H1 (cell line): ENCODE measurements at regions not wholly inside any gene's neighbourhood (a gene's known extent, or its start where the extent isn't known, plus 50 kb on each side); places are given as distances from the start of the nearest gene placed in this dataset.

Source experiments
- CTCF ChIA-PET: fragments of 300-600 bp; sonication (Branson Sonifier 250); formaldehyde crosslinking; loops from one replicate; lab custom pipeline; 2021; ENCODE audit not compliant: partially characterized antibody; lab: Charles Lee
- POLR2A ChIA-PET: fragments of 300-600 bp; sonication (Branson Sonifier 250); formaldehyde crosslinking; loops from one replicate; lab custom pipeline; 2021; ENCODE audit warnings: inconsistent platforms; ENCODE audit not compliant: partially characterized antibody; lab: Charles Lee
- DNase-seq, 2 experiments: peaks; one replicate each; pipeline versions ENCODE4 v3.0.0 to v3.0.0-alpha.2; 2010 to 2022; ENCODE audit warnings: low spot score in 2 of 2, low read depth in 1 of 2, mixed read lengths in 1 of 2
- FAIRE-seq: peaks from 2 replicates; lab custom pipeline; 2011; peaks lifted over from hg19 to GRCh38; lab: Jason Lieb, UNC
- H2AFZ ChIP-seq: 2 replicates; pipeline ENCODE4 v1.8.1; 2012; ENCODE audit warnings: low read length, inconsistent platforms
- H2AK5ac ChIP-seq: 2 replicates; pipeline ENCODE4 v1.6.1; 2013; ENCODE audit warnings: low read depth, low read length
- H2BK120ac ChIP-seq: replicated peaks from 2 replicates; pipeline ENCODE3; 2013; ENCODE audit warnings: low read depth, low read length, inconsistent platforms
- H2BK12ac ChIP-seq: 2 replicates; pipeline ENCODE4 v1.6.1; 2013; ENCODE audit warnings: low read depth, low read length
- H2BK15ac ChIP-seq: 2 replicates; pipeline ENCODE4 v1.6.1; 2013; ENCODE audit warnings: low read length
- H2BK20ac ChIP-seq: 2 replicates; pipeline ENCODE4 v1.6.1; 2013; ENCODE audit warnings: low read length
- H2BK5ac ChIP-seq: 2 replicates; pipeline ENCODE4 v1.6.1; 2013; ENCODE audit warnings: low read depth, low read length
- H3K14ac ChIP-seq: 2 replicates; pipeline ENCODE4 v1.6.1; 2013; ENCODE audit warnings: inconsistent platforms; ENCODE audit not compliant: insufficient read length
- H3K18ac ChIP-seq: 2 replicates; pipeline ENCODE4 v1.6.1; 2013; ENCODE audit warnings: low read length; ENCODE audit errors: extremely low read depth
- H3K23ac ChIP-seq: 2 replicates; pipeline ENCODE4 v1.6.1; 2013; ENCODE audit warnings: inconsistent platforms; ENCODE audit not compliant: insufficient read length
- H3K23me2 ChIP-seq: 2 replicates; pipeline ENCODE4 v1.6.1; 2013; ENCODE audit warnings: low read depth, low read length
- H3K27ac ChIP-seq: 2 replicates; pipeline ENCODE4 v1.6.1; 2011; ENCODE audit warnings: low read depth, low read length, inconsistent platforms
- H3K27me3 ChIP-seq, 4 experiments: replicated peaks in 1 of 4; 1 replicate in 1 of 4; 2 replicates in 3 of 4; pipeline versions ENCODE4 v1.6.1 to v1.8.1; 2011 to 2013; ENCODE audit warnings: low read length in 3 of 4, mild to moderate bottlenecking in 3 of 4, inconsistent platforms in 2 of 4, mixed read lengths in 2 of 4, moderate library complexity in 1 of 4; ENCODE audit not compliant: control insufficient read depth in 3 of 4, insufficient read depth in 3 of 4; ENCODE audit errors: extremely low read depth in 1 of 4
- H3K36me3 ChIP-seq, 4 experiments: 2 replicates each; pipeline versions ENCODE4 v1.6.1 to v1.8.1; 2011 to 2013; ENCODE audit warnings: mild to moderate bottlenecking in 4 of 4, low read length in 3 of 4, moderate library complexity in 2 of 4, control low read depth in 1 of 4, inconsistent platforms in 1 of 4; ENCODE audit not compliant: insufficient read depth in 4 of 4, control insufficient read depth in 2 of 4
- H3K4ac ChIP-seq: replicated peaks from 2 replicates; pipeline ENCODE3; 2013; ENCODE audit warnings: low read length, low read depth, mixed read lengths, inconsistent platforms; ENCODE audit not compliant: insufficient read length
- H3K4me1 ChIP-seq, 4 experiments: replicated peaks in 1 of 4; 1 replicate in 1 of 4; 2 replicates in 3 of 4; pipeline versions ENCODE4 v1.6.1 to v1.8.1; 2011 to 2013; ENCODE audit warnings: low read length in 3 of 4, inconsistent platforms in 2 of 4, mixed read lengths in 1 of 4; ENCODE audit not compliant: insufficient read depth in 4 of 4, control insufficient read depth in 3 of 4
- H3K4me2 ChIP-seq, 2 experiments: 2 replicates each; pipeline versions ENCODE4 v1.6.1 to v1.8.1; 2011 to 2013; ENCODE audit warnings: low read depth in 2 of 2, low read length in 2 of 2, control low read depth in 1 of 2, inconsistent platforms in 1 of 2, mild to moderate bottlenecking in 1 of 2; ENCODE audit not compliant: insufficient read depth in 1 of 2
- H3K4me3 ChIP-seq, 4 experiments: fragments of 200-600, 300-600 bp in 1 of 4; sonication (generic), shearing (Covaris generic), sonication (Bioruptor Twin) in 1 of 4; 2 replicates each; pipeline versions ENCODE4 v1.5.1 to v1.8.1; 2011 to 2016; ENCODE audit warnings: low read length in 4 of 4, low read depth in 3 of 4, control low read depth in 2 of 4, inconsistent platforms in 2 of 4, mild to moderate bottlenecking in 2 of 4, mixed read lengths in 1 of 4, moderate library complexity in 1 of 4; ENCODE audit not compliant: insufficient read depth in 2 of 4; ENCODE audit errors: extremely low read depth in 1 of 4
- H3K56ac ChIP-seq: replicated peaks from 2 replicates; pipeline ENCODE3; 2013; ENCODE audit warnings: low read depth, mild to moderate bottlenecking, mixed read lengths, low read length, inconsistent platforms; ENCODE audit not compliant: insufficient read length
- H3K79me1 ChIP-seq: 2 replicates; pipeline ENCODE4 v1.6.1; 2013; ENCODE audit warnings: low read depth, low read length, control low read depth
- H3K79me2 ChIP-seq, 2 experiments: 2 replicates each; pipeline versions ENCODE4 v1.6.1 to v1.8.1; 2012 to 2013; ENCODE audit warnings: low read length in 2 of 2, mild to moderate bottlenecking in 2 of 2, inconsistent platforms in 1 of 2; ENCODE audit not compliant: insufficient read depth in 2 of 2, control insufficient read depth in 1 of 2
- H3K9ac ChIP-seq, 4 experiments: replicated peaks in 1 of 4; 1 replicate in 1 of 4; 2 replicates in 3 of 4; pipeline versions ENCODE4 v1.6.1 to v1.8.1; 2011 to 2013; ENCODE audit warnings: low read depth in 3 of 4, low read length in 3 of 4, control low read depth in 2 of 4, mild to moderate bottlenecking in 2 of 4, moderate library complexity in 2 of 4, inconsistent platforms in 1 of 4; ENCODE audit errors: extremely low read depth in 1 of 4
- H3K9me3 ChIP-seq, 2 experiments: 2 replicates each; pipeline versions ENCODE4 v1.6.1 to v1.8.1; 2012 to 2013; ENCODE audit warnings: mild to moderate bottlenecking in 2 of 2, moderate library complexity in 2 of 2, control low read depth in 1 of 2, inconsistent platforms in 1 of 2, low read depth in 1 of 2, low read length in 1 of 2, mixed read lengths in 1 of 2; ENCODE audit not compliant: insufficient read depth in 2 of 2
- H4K20me1 ChIP-seq, 2 experiments: replicated peaks in 1 of 2; 2 replicates each; pipeline versions ENCODE3 to v1.8.1; 2011 to 2013; ENCODE audit warnings: inconsistent platforms in 2 of 2, low read length in 2 of 2, mild to moderate bottlenecking in 1 of 2; ENCODE audit not compliant: insufficient read depth in 2 of 2, control insufficient read depth in 1 of 2
- H4K5ac ChIP-seq: 2 replicates; pipeline ENCODE4 v1.6.1; 2013; ENCODE audit warnings: low read length, low read depth, mixed read lengths, inconsistent platforms; ENCODE audit not compliant: insufficient read length
- H4K8ac ChIP-seq: 2 replicates; pipeline ENCODE4 v1.8.0; 2013; ENCODE audit warnings: mild to moderate bottlenecking, moderate library complexity, low read length, inconsistent platforms; ENCODE audit not compliant: insufficient read depth; ENCODE audit errors: extremely low read depth
- H4K91ac ChIP-seq: replicated peaks from 2 replicates; pipeline ENCODE3; 2013; ENCODE audit warnings: low read length, mixed read lengths, inconsistent platforms; ENCODE audit not compliant: insufficient read length
- CHD1 ChIP-seq: IDR thresholded peaks from 2 replicates; pipeline ENCODE4 v1.6.1; 2012; ENCODE audit warnings: low read depth, low read length, improper control_type of control experiment
- JUND ChIP-seq: IDR thresholded peaks from 2 replicates; pipeline ENCODE4 v1.6.1; 2011; ENCODE audit warnings: mild to moderate bottlenecking, improper control_type of control experiment, low read length
- PHF8 ChIP-seq: fragments of 200-600 bp; sonication (generic); conservative IDR thresholded peaks from 2 replicates; pipeline ENCODE4 v1.7.1; 2012; ENCODE audit warnings: low read depth, mild to moderate bottlenecking, inconsistent platforms, low read length, moderate library complexity
- WGBS, 2 experiments: shearing (Covaris generic) in 1 of 2; methylation state at CpG; one replicate each; pipeline versions ENCODE4 v1.1.6 to v1.1.7; 2013 to 2015; ENCODE audit warnings: low lambda C conversion rate in 2 of 2, mixed read lengths in 2 of 2, inconsistent platforms in 1 of 2, low coverage in 1 of 2, missing lambda C conversion rate in 1 of 2; ENCODE audit not compliant: insufficient replicate concordance in 2 of 2, insufficient coverage in 1 of 2, insufficient read length in 1 of 2; ENCODE audit errors: extremely low coverage in 1 of 2, missing lambda C conversion rate in 1 of 2; 5-methylcytosine and 5-hydroxymethylcytosine counted together

GRCh38 chr4:66372706-66373105 is 702.4 kb upstream of the EPHA5 start:
- Histone ChIP-seq H3K4me3 (no peak overlapping the region), H2AK5ac (no peak overlapping the region), H3K9me3 (no peaks in the 10 kb centered on the region), H3K4me1 (no peaks in the 10 kb centered on the region), H3K79me1 (no peaks in the 10 kb centered on the region), H2BK12ac (no peak overlapping the region), H3K14ac (no peak overlapping the region), H4K20me1 (peaks cover 0 to 1% of the 10 kb centered on the region in 2 experiments), H3K4me2 (no peak overlapping the region), H2BK20ac (no peak overlapping the region), H3K27me3 (no peaks in the 10 kb centered on the region), H4K5ac (no peak overlapping the region), H3K9ac (no peak overlapping the region), H3K56ac (no peak overlapping the region), H4K91ac (no peak overlapping the region), H2AFZ (no peak overlapping the region), H3K79me2 (no peaks in the 10 kb centered on the region), H2BK5ac (no peak overlapping the region), H3K4ac (no peak overlapping the region), H2BK120ac (no peak overlapping the region), H3K23me2 (no peaks in the 10 kb centered on the region), H4K8ac (no peak overlapping the region), H3K27ac (no peak overlapping the region), H2BK15ac (no peak overlapping the region), H3K23ac (no peak overlapping the region), H3K36me3 (no peaks in the 10 kb centered on the region), H3K18ac (no peak overlapping the region)
- ChIA-PET POLR2A (no interaction called here), CTCF (no interaction called here)
- 95% methylated on average over 6 of the region's 6 CpGs; no CpG with 5 or more reads in 1 of the 2 experiments for WGBS, 2 experiments
- FAIRE-seq = no peak
- TF ChIP-seq CHD1 = no peak
- TF ChIP-seq PHF8 = no peak
- no peak for TF ChIP-seq JUND
- DNase-seq = no peak
